ENCODE measurements at regions not wholly inside any gene's neighbourhood (a gene's known extent, or its start where the extent isn't known, plus 50 kb on each side); places are given as distances from the start of the nearest gene placed in this dataset.

DNA sequence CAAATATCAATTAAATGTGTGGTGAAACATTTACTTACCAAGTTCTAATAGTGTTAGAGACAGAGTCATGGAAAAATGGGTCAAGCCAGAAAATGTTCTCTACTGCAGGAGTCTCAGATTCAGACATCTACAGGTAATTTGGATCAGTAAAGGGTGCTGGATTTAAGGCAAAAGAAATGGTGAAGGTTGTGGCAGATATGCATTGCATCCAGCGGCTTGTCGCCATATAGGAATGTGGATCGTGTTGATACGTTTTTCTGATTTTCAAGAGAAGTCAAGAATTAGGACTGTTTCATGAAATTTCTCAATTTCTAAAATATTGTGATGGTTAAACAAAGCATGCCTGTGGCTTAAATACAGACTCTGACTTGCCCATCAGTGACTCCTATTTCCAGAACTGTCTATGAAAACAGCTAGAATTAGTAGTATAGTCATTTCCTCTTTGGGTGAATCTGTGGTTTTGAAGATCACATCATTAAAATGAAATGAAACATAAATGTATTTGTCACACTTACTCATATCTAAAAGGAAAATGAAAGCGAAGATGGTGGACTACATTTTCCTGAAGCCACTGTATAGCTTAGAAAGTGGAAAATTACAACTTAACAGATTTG, 110.1 kb upstream of the VEGFC start:
- DNase-seq (ENCODE audit: low read depth): no peak

DNA sequence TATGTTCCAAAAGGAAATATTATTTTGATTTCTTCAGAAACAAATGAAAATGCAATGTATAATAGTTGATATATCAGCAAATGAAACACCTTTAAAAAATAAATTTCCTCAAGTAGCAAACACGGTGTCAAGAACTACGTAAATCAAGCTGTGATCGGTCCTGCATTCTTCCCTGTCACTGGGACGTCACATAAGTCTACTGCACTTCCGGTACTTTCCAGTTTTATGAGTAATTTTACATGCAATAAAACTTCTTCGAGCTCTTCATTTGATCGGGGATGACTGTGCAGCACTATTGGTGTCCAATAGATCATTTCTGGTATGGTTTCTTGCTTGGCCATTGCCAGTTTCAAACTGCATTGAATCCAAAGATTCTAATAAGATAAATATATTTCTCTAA, 114.0 kb upstream of the VEGFC start:
- no peak for DNase-seq (ENCODE audit: low read depth)

DNA sequence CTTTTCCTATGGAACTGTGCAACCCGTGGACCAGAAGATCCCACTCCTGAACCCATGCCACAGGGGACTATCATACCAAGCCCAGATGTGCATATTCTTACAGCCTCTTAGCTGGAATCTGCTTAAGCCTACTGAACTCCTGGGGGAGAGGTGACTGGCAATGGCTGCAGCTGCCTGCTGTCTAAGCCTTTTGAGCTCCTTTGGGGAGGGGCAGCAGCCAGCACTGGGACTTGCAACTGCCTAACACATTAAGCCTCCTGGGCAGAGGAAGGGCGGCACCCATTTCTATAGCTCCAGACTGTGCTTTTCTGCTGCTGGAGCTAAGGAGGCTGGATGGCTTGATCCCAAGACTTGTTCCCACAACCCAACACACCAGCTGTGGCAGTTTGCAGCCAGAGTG, 117.9 kb upstream of the VEGFC start:
- DNase-seq (ENCODE audit: low read depth): no peak

DNA sequence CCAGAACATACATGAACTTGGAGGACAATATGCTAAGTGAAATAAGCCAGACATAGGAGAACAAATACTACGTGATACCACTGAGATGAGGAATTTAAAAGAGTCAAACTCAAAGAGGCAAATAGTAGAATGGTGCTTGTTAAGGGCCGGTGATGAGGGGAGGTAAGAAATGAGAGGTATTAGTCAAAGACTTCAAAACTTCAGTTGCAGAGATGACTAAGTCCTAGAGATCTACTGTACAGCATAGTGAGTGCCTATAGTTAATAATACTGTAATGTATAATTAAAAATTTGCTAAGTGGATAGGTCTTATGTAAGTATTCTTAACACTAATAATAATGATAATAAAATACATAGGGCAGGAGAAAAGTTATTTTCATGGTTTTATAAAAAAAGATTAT, 126.9 kb upstream of the VEGFC start:
- DNase-seq (ENCODE audit: low read depth): no peak

DNA sequence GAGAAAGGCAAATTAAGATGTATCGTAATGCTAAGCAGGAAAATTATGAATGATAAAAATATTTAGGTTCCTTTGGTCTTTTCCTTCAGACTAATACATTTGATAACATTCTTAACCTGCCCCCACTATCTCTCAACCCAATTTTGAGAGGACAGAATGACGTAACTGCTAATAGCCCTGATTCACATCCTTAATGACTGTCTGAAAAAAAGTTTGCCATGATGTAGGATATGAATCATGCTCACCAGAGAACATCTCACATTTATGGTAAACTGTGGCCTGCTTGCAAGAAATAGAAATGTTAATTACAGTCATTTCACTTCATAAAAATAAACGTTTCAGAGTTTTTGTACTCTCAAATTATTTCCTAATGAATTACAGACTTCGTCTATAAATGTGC, 128.0 kb upstream of the VEGFC start:
- DNase-seq (ENCODE audit: low read depth): no peak

DNA sequence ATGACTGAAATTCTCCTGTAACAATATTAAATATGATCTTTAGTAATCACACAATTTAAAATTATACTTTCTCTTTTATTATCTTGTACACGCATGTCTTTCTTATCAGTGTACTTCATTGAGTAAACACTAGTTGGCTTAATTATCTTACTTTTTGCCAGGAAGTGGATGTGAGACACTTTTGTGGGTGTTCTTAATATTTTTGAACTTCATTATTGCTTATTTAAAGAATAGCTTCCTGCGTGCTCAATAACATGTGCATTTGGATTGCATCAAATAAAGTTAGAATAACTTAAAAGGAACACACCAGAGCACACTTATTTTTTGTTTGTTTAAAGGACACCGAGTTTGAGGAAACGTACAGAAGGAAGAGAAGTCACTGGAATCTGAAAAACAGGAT, 128.5 kb upstream of the VEGFC start:
- DNase-seq (ENCODE audit: low read depth): no peak

DNA sequence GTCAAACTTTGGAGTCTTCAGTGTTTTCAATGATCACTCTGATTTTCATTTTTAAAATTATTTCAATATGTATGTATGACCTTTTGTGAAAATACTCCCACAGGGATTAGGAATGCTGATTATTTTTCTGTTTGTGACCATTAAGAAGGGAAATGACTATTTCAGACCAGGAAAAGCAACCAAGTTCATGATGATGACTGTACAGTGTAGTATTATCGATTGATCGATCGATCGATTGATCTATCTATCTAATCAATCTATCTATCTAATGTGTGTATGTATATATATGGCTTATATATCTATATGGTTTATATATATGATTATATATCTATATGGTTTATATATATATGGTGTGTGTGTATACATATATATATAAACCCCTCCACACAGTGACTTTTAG, 131.5 kb upstream of the VEGFC start:
- DNase-seq (ENCODE audit: low read depth): no peak

DNA sequence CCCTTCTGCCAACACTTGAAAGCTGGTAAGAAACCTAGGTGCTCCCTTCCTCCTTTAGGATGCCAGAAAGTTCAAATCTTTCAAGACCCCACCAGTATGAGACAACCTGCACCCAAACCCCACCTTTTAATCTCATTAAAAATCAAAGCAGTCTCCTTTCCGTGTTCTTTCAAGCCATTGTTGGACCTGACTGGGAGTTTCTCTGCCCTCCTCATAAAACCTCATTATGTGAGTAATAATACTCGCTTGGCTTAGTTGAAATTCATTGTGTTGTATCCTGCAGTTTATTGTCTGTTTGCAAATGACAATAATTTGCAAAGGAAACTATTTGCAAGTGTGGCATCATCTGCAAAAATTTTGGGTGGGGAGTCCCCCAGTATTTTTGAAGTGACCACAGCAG, 133.2 kb upstream of the VEGFC start:
- DNase-seq (ENCODE audit: low read depth): no peak

DNA sequence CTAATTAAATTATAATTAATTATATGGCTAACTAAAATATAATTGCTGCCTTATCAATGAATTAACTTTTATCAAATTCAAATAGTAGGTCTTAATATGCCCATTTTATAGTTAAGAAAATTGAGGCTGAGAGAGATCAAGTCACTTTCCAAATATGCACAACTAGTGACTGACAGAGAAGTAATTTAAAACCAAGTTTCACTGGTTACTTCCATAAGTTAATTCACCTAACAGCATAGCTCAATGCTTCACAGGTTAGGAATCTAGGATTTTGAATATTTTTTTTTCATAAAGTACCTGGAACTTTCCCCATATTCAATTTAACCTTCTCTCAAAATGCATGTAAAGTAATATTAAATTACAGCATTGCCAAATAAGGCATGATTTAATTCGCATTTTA, 134.4 kb upstream of the VEGFC start:
- no peak for DNase-seq (ENCODE audit: low read depth)

DNA sequence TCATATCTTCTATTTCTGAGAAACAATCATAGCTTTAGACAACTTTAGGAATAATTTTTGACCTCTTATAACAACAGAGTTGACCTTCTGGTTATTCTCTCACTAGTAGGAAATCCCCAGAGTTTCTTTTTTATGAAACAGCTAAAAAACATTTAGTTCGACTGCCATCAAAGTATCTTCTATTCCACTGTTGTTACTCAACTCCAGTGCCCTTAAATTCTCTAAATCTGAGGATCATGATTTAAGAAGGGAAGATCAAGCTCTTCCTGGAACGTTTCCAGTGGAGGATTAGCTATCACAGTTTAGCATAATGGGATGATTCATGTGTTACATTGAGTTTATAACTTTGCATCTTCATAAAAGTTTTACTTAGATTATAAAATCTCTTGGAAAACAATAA, 134.9 kb upstream of the VEGFC start:
- DNase-seq (ENCODE audit: low read depth): no peak

DNA sequence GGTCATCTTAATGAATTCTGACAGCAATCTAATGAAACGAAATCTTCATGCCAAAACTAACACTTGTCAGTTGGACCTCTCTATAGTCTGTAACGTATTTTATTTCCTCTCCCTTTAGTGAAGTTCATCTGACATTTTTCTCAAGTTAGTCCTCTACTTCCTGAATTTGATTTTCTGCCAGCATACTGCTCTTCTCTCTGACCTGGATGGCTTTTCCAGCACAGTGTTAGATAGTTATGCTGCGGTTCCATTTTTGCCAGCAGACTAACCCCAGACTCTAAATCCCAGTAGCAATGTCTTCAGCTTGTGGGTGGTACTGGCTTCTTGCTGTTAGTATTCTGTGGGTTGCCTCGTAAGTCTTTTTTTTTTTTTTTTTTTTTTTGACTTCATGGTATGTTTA, 146.7 kb upstream of the VEGFC start:
- DNase-seq (ENCODE audit: low read depth): no peak

DNA sequence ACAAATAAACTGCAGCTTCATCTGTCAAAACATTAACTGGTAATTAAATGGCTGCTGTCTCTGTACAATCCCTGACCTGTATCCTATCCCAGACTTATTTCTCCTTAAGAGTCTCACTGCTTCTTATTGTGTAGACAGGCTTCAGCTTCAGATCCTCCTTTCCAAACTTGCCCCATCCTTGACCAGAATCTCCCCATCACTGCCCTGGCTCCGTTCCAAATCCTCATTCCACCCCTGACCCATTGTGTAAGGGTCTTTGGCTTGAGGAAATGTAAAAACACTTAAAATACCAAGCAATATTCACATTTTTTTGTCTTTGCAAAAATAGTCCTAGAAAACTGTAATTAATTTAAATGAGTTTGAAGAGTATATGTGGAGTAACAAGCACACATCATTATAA, 152.6 kb upstream of the VEGFC start:
- no peak for DNase-seq (ENCODE audit: low read depth)

DNA sequence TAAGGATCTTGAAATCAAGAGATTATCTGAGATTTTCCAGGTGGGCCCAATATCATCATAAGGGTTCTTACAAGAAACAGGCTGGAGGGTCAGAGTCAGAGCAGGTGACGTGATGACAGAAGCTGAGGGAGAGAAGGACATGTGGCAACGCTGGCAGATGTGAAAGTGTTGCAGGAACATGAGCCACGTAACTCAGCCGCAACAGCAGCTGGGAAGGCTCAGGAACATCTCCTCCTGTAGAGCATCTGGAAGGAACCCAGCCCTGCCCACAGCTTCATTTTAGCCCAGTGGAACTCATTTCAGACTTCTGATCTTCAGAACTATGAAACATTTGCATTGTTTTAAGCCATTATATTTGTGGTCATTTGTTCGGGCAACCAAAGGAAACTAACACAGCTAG, 156.3 kb upstream of the VEGFC start:
- no peak for DNase-seq (ENCODE audit: low read depth)

DNA sequence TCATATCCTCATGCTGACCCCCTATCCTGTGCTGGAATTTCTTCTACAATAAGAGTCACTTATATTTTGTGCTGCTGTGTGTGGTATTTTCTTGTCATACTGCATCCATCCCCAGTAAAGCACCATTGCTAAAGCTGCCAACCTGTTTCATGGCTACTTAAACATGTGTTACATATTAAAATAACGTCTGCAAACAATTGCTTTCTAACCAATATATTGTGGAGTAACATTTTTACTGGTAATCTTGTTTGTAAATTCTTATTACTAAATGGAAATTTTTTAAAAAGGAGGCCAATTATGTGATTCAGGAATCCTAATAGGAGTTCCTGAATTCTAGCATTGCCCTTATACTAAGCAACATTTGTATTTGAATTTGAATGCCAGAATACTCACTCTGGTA, 160.3 kb upstream of the VEGFC start:
- no peak for DNase-seq (ENCODE audit: low read depth)

DNA sequence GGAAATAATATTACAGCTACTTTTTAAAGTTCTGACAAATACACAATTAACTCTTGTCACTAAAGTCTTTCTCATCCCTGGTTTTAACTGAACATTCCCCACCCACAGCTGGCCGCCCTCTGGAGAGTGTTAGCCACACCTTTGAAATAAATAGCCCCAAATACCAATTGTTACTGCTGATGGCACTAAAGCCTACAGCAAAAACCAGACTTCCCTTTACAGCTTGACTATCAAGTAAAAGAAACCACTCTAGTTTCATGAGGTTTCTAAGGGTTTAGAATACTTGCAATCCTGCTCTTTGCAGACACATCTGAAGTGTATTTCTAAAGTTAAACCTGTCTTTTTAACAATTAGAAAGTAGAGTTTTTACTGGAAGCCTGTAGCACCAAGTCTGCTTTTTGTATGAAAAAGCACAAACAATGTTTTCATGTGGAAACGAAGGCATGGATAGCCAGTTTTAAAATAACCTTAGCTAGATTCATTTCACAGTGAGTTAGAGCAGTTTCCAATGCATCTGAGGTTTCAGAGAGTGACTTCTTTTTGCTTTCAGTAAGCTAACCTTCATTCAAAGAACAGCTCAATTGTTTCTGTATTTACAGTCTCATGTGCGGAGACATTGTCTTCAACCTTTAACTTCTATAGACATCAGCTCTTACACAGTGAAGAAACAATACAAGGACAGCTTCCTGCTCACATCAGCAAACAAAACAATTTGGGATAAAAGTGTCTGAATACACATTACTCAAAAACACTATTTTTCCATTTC, 164.8 kb upstream of the VEGFC start:
- no peak for DNase-seq (ENCODE audit: low read depth)

DNA sequence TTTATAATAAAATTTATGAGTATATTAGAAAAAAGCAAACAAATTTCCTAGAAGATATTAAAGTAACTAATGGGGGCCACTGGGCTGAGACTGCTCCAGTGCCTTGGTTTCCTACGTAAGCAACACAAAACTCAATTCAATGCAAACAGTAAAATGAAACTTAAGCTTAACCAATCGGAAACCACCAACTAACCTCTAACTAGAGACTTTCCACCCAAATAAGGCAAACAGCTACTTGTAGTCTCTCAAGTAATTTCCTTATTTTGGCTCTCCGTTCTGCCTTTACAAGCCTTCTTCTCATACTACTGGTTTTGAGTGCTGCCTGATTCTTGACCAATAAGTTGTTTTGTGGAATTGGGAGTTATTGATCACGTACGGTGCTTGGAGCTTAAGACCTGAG, 167.3 kb upstream of the VEGFC start:
- no peak for DNase-seq (ENCODE audit: low read depth)

DNA sequence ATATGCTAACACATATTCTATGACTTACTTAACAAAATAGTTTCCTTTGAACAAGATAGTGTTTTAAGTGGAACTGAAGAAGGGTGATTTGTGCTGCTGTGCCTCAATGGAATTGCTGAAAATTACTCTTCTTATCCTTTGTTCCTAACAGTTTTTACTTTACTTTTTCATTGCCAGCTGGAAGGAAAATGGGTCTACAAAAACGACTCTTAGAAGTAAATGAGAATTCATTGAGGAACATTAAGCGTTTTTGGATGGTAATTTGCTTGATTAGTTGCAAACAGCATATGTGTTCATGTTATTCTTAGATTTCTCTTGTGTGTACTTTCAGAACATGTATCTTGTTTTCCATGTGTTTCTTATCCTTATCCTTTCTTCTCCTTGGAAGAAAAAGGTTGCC, 170.4 kb upstream of the VEGFC start:
- DNase-seq (ENCODE audit: low read depth): no peak

DNA sequence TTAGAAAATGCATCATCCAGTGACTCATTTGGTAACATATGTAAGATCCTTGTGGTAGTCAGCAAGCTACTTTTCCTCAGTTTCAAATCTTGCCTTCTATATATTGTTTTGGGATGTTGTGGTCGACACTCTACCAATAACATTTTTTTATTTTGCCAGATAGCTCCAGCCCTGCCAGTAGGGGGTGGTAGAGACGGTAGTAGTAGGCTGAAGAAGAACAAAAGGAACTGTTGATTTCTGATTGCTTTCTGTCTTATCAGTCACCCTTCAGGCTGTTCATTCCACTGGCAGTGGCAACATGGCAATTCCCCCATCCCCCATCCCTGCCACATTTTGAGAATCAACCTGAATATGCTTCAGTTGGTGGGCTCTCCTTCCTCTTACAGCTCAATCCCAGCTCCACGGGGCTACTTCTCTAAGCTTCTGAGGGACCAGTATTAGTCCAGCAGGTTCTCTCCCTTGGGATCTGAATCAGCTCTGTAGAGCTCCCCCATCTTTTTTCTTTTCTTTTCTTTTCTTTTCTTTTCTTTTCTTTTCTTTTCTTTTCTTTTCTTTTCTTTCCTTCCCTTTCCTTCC, 171.5 kb upstream of the VEGFC start:
- no peak for DNase-seq (ENCODE audit: low read depth)

DNA sequence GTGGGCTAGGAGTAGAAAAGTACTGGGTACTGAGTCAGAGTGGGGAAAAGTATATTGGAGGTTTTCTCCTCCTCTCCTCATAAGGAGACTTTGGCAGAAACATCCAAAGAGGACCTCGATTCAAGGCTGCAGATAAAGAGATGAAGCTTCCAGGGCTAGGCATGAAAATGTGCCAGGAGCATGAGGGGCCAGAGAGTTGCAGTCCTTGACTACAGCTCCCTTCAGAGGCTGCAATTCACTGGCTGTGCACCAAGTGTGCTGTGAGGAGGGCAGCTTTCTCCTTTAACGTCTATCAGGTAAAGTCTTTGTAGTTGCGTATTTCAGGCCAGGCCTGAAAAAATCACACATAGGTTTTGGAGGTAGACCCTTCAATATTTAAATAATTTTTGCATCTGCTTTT, 174.9 kb upstream of the VEGFC start:
- DNase-seq (ENCODE audit: low read depth): no peak

DNA sequence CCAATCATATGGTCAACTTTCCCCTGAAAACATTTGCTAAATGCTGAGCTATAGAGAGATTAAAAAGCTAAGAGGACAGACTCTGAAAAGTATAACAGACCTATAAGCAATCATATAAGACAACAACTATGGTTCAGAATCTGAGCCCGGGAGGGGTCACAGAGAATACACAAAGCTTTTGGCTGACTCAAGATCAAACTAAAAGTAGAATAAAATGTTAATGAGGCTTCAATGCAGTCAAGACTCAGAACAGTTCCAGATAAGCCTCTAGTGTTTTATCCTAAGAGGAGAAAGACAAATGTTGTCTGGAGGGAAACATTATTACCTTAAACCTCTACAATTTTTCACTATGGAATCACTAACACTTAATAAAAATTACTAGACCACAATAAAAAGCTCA, 175.4 kb upstream of the VEGFC start:
- no peak for DNase-seq (ENCODE audit: low read depth)

DNA sequence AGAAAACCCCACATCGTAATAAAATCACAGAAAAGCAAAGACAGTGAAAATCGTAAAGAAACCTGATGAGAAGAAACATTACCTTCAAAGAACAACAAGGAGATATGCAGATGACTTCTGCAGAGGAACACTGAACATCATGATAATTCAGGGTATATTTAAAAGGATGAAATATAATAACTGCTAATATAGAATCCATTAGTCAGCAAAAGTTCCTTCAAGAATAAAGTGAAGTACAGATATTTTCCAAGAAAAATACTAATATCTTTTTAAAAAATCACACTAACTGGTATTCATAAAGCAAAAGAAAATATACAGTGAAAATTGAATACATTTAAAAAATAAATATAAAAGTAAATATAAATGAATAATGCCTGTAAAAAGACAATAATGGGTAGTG, 176.3 kb upstream of the VEGFC start:
- DNase-seq (ENCODE audit: low read depth): no peak

DNA sequence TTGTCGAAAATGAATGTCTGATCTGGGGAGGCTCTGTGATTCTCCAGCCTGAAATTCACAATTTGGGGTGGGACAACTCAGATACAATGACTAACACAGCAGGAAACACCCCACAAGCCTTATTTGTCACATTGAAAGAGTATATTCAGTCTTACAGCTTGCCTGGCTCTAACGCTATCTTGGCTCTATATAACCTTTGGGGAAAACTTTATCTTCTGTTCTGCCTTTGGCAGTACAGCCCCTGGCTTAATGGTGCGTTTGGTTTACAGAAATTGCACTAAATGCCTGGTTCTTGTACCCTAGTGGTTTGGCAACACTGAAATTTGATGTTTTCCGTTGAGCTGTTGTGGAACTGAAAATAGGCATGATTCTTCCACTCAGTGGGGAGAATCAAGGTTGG, 178.1 kb upstream of the VEGFC start:
- no peak for DNase-seq (ENCODE audit: low read depth)

DNA sequence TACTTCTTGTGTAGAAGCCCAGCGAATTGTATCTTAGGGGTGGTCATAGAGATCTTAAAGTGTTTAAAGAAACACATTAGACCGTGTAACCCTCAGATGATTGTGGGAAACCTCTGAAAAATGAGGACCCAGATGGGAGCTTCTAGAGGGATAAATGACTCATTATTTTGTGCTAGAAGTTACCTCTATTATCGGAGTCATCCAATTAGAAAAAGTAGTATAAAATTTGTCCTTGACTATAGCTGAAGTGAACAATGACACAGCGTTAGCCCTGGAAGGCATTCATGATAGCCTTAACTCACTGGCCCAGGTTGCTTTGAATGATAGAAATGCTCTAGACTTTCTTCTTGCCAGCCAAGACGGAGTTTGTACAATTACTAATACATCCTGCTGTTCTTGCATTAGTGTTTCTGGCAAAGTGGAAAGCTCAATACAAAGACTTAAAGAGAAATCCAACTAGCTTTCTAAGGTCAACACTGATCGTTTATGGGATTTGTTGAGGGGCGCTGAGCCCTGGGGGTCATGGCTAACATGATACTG, 178.9 kb upstream of the VEGFC start:
- no peak for DNase-seq (ENCODE audit: low read depth)

DNA sequence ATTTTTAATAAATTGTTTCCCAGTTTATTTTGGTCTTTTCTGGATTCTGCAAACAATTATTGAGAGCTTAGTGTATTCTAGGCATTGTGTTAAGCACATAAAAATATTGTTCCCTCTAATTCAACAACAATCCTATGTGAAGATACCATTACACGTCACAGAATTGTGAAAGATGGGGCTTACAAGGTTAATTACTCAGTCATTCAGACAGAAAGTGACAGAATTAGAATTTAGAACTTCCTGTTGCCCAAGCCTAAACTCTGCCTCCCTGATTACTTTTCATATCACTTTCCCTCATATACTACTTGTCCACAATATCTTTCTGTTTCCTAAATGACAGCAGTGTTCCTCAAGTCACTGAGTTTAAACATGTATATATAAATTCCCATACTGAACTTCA, 186.7 kb upstream of the VEGFC start:
- DNase-seq (ENCODE audit: low read depth): no peak
